NOMO-1 treated with dmso at 0.1 percent for 144 hours (cell line): ENCODE measurements at regions not wholly inside any gene's neighbourhood (a gene's known extent, or its start where the extent isn't known, plus 50 kb on each side); places are given as distances from the start of the nearest gene placed in this dataset.
"Not testable (repeated sequence)": the region's sequence is repeated elsewhere in the genome, so short reads cannot be mapped to it uniquely, and the experiment has no call there.

Experiments used
- DNase-seq: peaks from one replicate; lab custom pipeline; 2025; ENCODE audit not compliant: unreplicated experiment; lab: John Stamatoyannopoulos, UW

- DNase-seq, result no peak
Measured at GRCh38 chr10:25076506-25077177, 60.2 kb downstream of the THNSL1 start.

GRCh38 chr10:25078658-25079431, 62.4 kb downstream of the THNSL1 start:
- no peak for DNase-seq

- DNase-seq, result peak; percentile 24
Measured at GRCh38 chr10:25080880-25081581, 64.6 kb downstream of the THNSL1 start.

GRCh38 chr10:25082276-25083204, 66.1 kb downstream of the THNSL1 start:
- DNase-seq, result peak; percentile 3

GRCh38 chr10:25083546-25084111, 67.2 kb downstream of the THNSL1 start:
- no peak for DNase-seq

GRCh38 chr10:25084447-25084846, 68.0 kb downstream of the THNSL1 start:
- DNase-seq, result no peak

- no peak for DNase-seq
Measured at GRCh38 chr10:25094590-25094989, 78.2 kb downstream of the THNSL1 start.

GRCh38 chr10:25097669-25098411, 77.0 kb upstream of the GPR158 start:
- DNase-seq, result no peak

- DNase-seq, result no peak
Measured at GRCh38 chr10:25100141-25100540, 74.7 kb upstream of the GPR158 start.

- DNase-seq, result no peak
Measured at GRCh38 chr10:25101461-25102146, 73.2 kb upstream of the GPR158 start.

GRCh38 chr10:25102147-25102822, 72.5 kb upstream of the GPR158 start:
- no peak for DNase-seq

- DNase-seq, result no peak
Measured at GRCh38 chr10:25103703-25104102, 71.1 kb upstream of the GPR158 start.

GRCh38 chr10:25104441-25104840, 70.4 kb upstream of the GPR158 start:
- no peak for DNase-seq

- DNase-seq, result no peak
Measured at GRCh38 chr10:25105262-25105661, 69.5 kb upstream of the GPR158 start.

GRCh38 chr10:25105743-25106260, 69.0 kb upstream of the GPR158 start:
- DNase-seq, result no peak

GRCh38 chr10:25107756-25108155, 67.0 kb upstream of the GPR158 start:
- DNase-seq, result no peak

GRCh38 chr10:25109896-25110295, 64.9 kb upstream of the GPR158 start:
- not testable (repeated sequence) for DNase-seq

GRCh38 chr10:25112016-25112415, 62.8 kb upstream of the GPR158 start:
- DNase-seq, result no peak
